K562 (cell line): ENCODE measurements at regions not wholly inside any gene's neighbourhood (a gene's known extent, or its start where the extent isn't known, plus 50 kb on each side); places are given as distances from the start of the nearest gene placed in this dataset.

Experiments used
- AFF4 ChIP-seq: sonication (generic); formaldehyde crosslinking; IDR thresholded peaks from 2 replicates; pipeline ENCODE4 v1.8.0; 2023; ENCODE audit warnings: mild to moderate bottlenecking, missing genetic modification reagents
- CEBPB ChIP-seq: fragments of 450-650 bp; IDR thresholded peaks from 2 replicates; pipeline ENCODE4 v1.6.1; 2016; ENCODE audit warnings: missing genetic modification characterization, missing compliant biosample characterization
- CTBP1 ChIP-seq: fragments of 450-650 bp; IDR thresholded peaks from 2 replicates; pipeline ENCODE4 v1.6.1; 2016; ENCODE audit warnings: borderline replicate concordance
- DACH1 ChIP-seq: fragments of 450-650 bp; IDR thresholded peaks from 2 replicates; pipeline ENCODE4 v1.6.1; 2018; ENCODE audit not compliant: partially characterized antibody
- ETV5 ChIP-seq: sonication (generic); formaldehyde crosslinking; IDR thresholded peaks from 2 replicates; pipeline ENCODE4 v1.4.0; 2020; ENCODE audit warnings: low read depth, mild to moderate bottlenecking, missing genetic modification reagents
- LCOR ChIP-seq: sonication (generic); formaldehyde crosslinking; IDR thresholded peaks from 2 replicates; pipeline ENCODE4 v1.8.0; 2022; ENCODE audit warnings: mild to moderate bottlenecking, missing genetic modification reagents
- NKRF ChIP-seq: fragments of 450-650 bp; IDR thresholded peaks from 2 replicates; pipeline ENCODE4 v1.6.1; 2016; ENCODE audit warnings: borderline replicate concordance
- TSHZ1 ChIP-seq: fragments of 250-450 bp; sonication (Bioruptor Pico); IDR thresholded peaks from 2 replicates; pipeline ENCODE4 v1.4.0; 2020; ENCODE audit warnings: mild to moderate bottlenecking, moderate library complexity
- VEZF1 ChIP-seq: fragments of 200-800 bp; sonication (Bioruptor generic); IDR thresholded peaks from 2 replicates; pipeline ENCODE4 v1.6.1; 2017; ENCODE audit warnings: missing genetic modification characterization, missing compliant biosample characterization
- ZNF140 ChIP-seq: fragments of 250-450 bp; sonication (Bioruptor Pico); IDR thresholded peaks from 2 replicates; pipeline ENCODE4 v1.8.0; 2021; ENCODE audit warnings: moderate library complexity, mild to moderate bottlenecking, inconsistent platforms
- ZNF518B ChIP-seq: fragments of 250-450 bp; sonication (Bioruptor Pico); IDR thresholded peaks from 2 replicates; pipeline ENCODE4 v1.5.0; 2021; ENCODE audit warnings: mild to moderate bottlenecking, moderate library complexity

- no peak for TF ChIP-seq ZNF140 (CRISPR knock-in tag)
- TF ChIP-seq NKRF, result peak; percentile 70; the same call in 1 of the 2 replicates
- peak; percentile 71 for TF ChIP-seq VEZF1
- TF ChIP-seq CEBPB (tag), result peak; percentile 43; the same call in 1 of the 2 replicates
- peak; percentile 89 for TF ChIP-seq CTBP1
- peak; percentile 90 for TF ChIP-seq LCOR (CRISPR knock-in tag)
- peak; percentile 77 for TF ChIP-seq DACH1
- no peak for TF ChIP-seq TSHZ1
- TF ChIP-seq ETV5 (CRISPR knock-in tag), result 0 out of 2 replicates have a peak, but pooled peaks have one; percentile 49
- TF ChIP-seq ZNF518B (CRISPR knock-in tag), result no peak
- TF ChIP-seq AFF4, result peak; percentile 90
Measured at GRCh38 chr5:91280362-91281269, 102.5 kb downstream of the ARRDC3 start (continued).
